ENCODE measurements at regions not wholly inside any gene's neighbourhood (a gene's known extent, or its start where the extent isn't known, plus 50 kb on each side); places are given as distances from the start of the nearest gene placed in this dataset.

DNA sequence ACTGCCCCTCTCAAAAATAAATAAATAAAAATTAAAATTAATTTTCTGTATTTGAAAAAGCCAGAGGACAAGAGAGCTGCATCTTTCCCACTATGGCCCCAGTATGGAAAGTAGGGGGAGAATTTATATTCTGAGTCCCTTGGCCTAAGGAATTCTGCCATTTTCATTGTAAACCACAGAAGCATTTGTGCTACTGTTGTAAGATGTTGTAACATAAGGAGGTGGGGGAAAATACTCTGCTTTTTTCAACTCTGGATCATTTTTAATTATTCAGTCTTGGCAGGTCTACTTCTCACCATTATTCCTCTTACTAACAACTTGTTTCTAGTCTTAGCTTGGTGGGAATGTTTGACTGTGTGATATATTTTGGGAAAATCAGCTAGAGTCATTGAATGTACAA is 52.3 kb upstream of the APC start:
- ChIA-PET CTCF (no interaction called here), POLR2A (no interaction called here)
- Mint-ChIP-seq H3K27me3 (peaks cover 28 to 33% of the 10 kb centered on the region in 2 donors), H3K36me3 (no peaks in the 10 kb centered on the region), H3K9me3 (peaks cover 0 to 5% (median 0%) of the 10 kb centered on the region in 3 donors), H3K4me1 (no peaks in the 10 kb centered on the region), H3K27ac (no peak overlapping the region), H3K4me3 (no peak overlapping the region)
- no peaks in the 10 kb centered on the region for H3K4me1 ChIP-seq (ENCODE audit: control insufficient read depth in 1 of 2, extremely low read depth in 1 of 2, insufficient read depth in 2 of 2, low read length in 2 of 2)
- DNase-seq (no peak), ATAC-seq (replicated peaks in 1 of 4) (no peak)
- no peaks in the 10 kb centered on the region for H3K27me3 ChIP-seq (replicated peaks in 1 of 2; ENCODE audit: control insufficient read depth in 2 of 2, extremely low read depth in 1 of 2, insufficient read depth in 2 of 2, low read length in 1 of 2)
- no peak overlapping the region for H3K27ac ChIP-seq (ENCODE audit: low read length)
- no peaks in the 10 kb centered on the region for H3K9me3 ChIP-seq
- H3K36me3 ChIP-seq (ENCODE audit: control insufficient read depth in 2 of 2, extremely low read depth in 1 of 2, insufficient read depth in 1 of 2, low read length in 1 of 2), result no peaks in the 10 kb centered on the region
- no peak overlapping the region for H3K4me3 ChIP-seq (ENCODE audit: control insufficient read depth in 1 of 2, extremely low read depth in 1 of 2, low read length in 1 of 2)

DNA sequence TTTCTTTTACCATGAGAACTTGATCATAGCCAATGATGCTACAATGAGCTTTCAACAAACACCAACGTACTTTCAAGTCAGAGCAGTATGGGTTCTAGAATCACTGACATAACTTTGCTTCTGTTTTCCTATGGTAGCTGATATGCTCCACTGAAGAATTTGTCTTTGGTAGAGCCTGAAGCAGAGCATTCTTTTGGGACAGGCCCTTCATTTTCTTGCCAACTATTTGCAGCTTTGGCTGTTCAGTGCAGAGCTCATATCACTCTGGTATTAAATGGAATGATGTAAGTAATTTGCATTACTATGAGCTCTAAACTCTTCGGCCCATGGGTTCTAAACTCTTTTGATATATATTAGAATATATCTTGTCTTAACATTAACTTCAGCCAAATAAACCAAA is 51.8 kb upstream of the APC start:
- Histone ChIP-seq H3K4me3 (ENCODE audit: control insufficient read depth in 1 of 2, extremely low read depth in 1 of 2, low read length in 1 of 2) (no peak overlapping the region), H3K36me3 (ENCODE audit: control insufficient read depth in 2 of 2, extremely low read depth in 1 of 2, insufficient read depth in 1 of 2, low read length in 1 of 2) (no peaks in the 10 kb centered on the region), H3K27ac (ENCODE audit: low read length) (no peak overlapping the region), H3K27me3 (replicated peaks in 1 of 2; ENCODE audit: control insufficient read depth in 2 of 2, extremely low read depth in 1 of 2, insufficient read depth in 2 of 2, low read length in 1 of 2) (peaks cover 0 to 2% of the 10 kb centered on the region in 2 experiments), H3K4me1 (ENCODE audit: control insufficient read depth in 1 of 2, extremely low read depth in 1 of 2, insufficient read depth in 2 of 2, low read length in 2 of 2) (no peaks in the 10 kb centered on the region), H3K9me3 (no peaks in the 10 kb centered on the region)
- Mint-ChIP-seq H3K4me1 (no peaks in the 10 kb centered on the region), H3K27me3 (peaks cover 23 to 31% of the 10 kb centered on the region in 2 donors), H3K4me3 (no peak overlapping the region), H3K27ac (no peak overlapping the region), H3K36me3 (no peaks in the 10 kb centered on the region), H3K9me3 (peaks cover 0 to 5% (median 0%) of the 10 kb centered on the region in 3 donors)
- ChIA-PET POLR2A (interaction anchor here in 1 of 2 donors (0.6 kb wide), 1 partner anchor 156 kb away, joined by 3 read pairs; no protein-coding TSS in a partner anchor), CTCF (no interaction called here)
- DNase-seq, result no peak
- ATAC-seq (replicated peaks in 1 of 4), result no peak
- no CpG with 5 or more reads among the region's 2 CpGs for WGBS (ENCODE audit: insufficient coverage)

GRCh38 chr5:112686675-112687074 is 51.0 kb upstream of the APC start:
- Mint-ChIP-seq H3K27ac (no peak overlapping the region), H3K4me3 (no peak overlapping the region), H3K4me1 (no peaks in the 10 kb centered on the region), H3K9me3 (peaks cover 0 to 5% (median 0%) of the 10 kb centered on the region in 3 donors), H3K27me3 (peaks cover 25 to 38% of the 10 kb centered on the region in 2 donors), H3K36me3 (peaks cover under 1% of the 10 kb centered on the region)
- WGBS (ENCODE audit: insufficient coverage), result no CpG with 5 or more reads among the region's 2 CpGs
- Histone ChIP-seq H3K4me1 (ENCODE audit: control insufficient read depth in 1 of 2, extremely low read depth in 1 of 2, insufficient read depth in 2 of 2, low read length in 2 of 2) (no peaks in the 10 kb centered on the region), H3K36me3 (ENCODE audit: control insufficient read depth in 2 of 2, extremely low read depth in 1 of 2, insufficient read depth in 1 of 2, low read length in 1 of 2) (no peaks in the 10 kb centered on the region), H3K27ac (ENCODE audit: low read length) (no peak overlapping the region), H3K4me3 (ENCODE audit: control insufficient read depth in 1 of 2, extremely low read depth in 1 of 2, low read length in 1 of 2) (no peak overlapping the region), H3K9me3 (no peaks in the 10 kb centered on the region), H3K27me3 (replicated peaks in 1 of 2; ENCODE audit: control insufficient read depth in 2 of 2, extremely low read depth in 1 of 2, insufficient read depth in 2 of 2, low read length in 1 of 2) (peaks cover 0 to 6% of the 10 kb centered on the region in 2 experiments)
- ChIA-PET CTCF (no interaction called here), POLR2A (no interaction called here)
- DNase-seq (no peak), ATAC-seq (replicated peaks in 1 of 4) (no peak)

DNA sequence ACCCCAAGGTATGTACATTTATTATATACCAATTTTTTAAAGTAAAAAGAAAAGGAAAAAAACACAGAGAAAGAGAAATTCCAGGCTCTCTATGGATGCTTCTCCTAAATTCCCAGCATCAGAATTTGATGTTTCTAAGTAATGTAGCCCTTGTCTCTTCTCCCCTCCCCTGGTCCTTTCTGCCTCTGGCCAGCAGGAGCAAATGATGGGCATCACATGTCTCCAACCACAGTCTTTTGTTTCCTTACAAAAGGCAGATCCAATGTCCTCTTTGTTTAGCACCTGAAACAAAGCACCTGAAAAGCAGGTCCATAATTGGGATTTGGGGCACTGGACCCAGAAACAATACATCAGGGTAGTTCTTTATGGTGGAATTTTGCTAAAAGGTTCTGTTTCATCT is 50.4 kb upstream of the APC start:
- H3K27ac ChIP-seq (ENCODE audit: low read length), result no peak overlapping the region
- H3K4me3 ChIP-seq (ENCODE audit: control insufficient read depth in 1 of 2, extremely low read depth in 1 of 2, low read length in 1 of 2), result no peak overlapping the region
- DNase-seq, result no peak
- peaks cover 0 to 11% of the 10 kb centered on the region in 2 experiments for H3K27me3 ChIP-seq (replicated peaks in 1 of 2; ENCODE audit: control insufficient read depth in 2 of 2, extremely low read depth in 1 of 2, insufficient read depth in 2 of 2, low read length in 1 of 2)
- Mint-ChIP-seq H3K27me3 (peaks cover 31 to 44% of the 10 kb centered on the region in 2 donors), H3K4me3 (no peak overlapping the region), H3K36me3 (peaks cover 4% of the 10 kb centered on the region), H3K4me1 (no peaks in the 10 kb centered on the region), H3K27ac (no peak overlapping the region), H3K9me3 (peaks cover 0 to 5% (median 0%) of the 10 kb centered on the region in 3 donors)
- no peaks in the 10 kb centered on the region for H3K4me1 ChIP-seq (ENCODE audit: control insufficient read depth in 1 of 2, extremely low read depth in 1 of 2, insufficient read depth in 2 of 2, low read length in 2 of 2)
- POLR2A ChIA-PET, result no interaction called here
- H3K9me3 ChIP-seq, result no peaks in the 10 kb centered on the region
- CTCF ChIA-PET, result no interaction called here
- H3K36me3 ChIP-seq (ENCODE audit: control insufficient read depth in 2 of 2, extremely low read depth in 1 of 2, insufficient read depth in 1 of 2, low read length in 1 of 2), result no peaks in the 10 kb centered on the region
- no peak for ATAC-seq (replicated peaks in 1 of 4)

Measured in T-cell (primary cell).